ENCODE measurements at regions not wholly inside any gene's neighbourhood (a gene's known extent, or its start where the extent isn't known, plus 50 kb on each side); places are given as distances from the start of the nearest gene placed in this dataset.
A peak's percentile ranks its signal among the peaks of the same experiment; 100 is the strongest.

GRCh38 chr6:56387621-56388414 lies 140.4 kb upstream of the COL21A1 start (continued):
- TF ChIP-seq NR2F1 (CRISPR knock-in tag; IDR thresholded peaks at IDR 0.05) (peak in 1 of 2 experiments; percentile 17; a peak in 1 of 4 replicates), TEAD2 (CRISPR knock-in tag; IDR thresholded peaks at IDR 0.05) (0 out of 2 replicates have a peak, but pooled peaks have one; percentile 32), ZNF569 (CRISPR knock-in tag; IDR thresholded peaks at IDR 0.05; ENCODE audit: borderline replicate concordance) (no peak), ZNF501 (CRISPR knock-in tag; IDR thresholded peaks at IDR 0.05) (peak; percentile 70; the same call in 1 of the 2 replicates), FOXA3 (CRISPR knock-in tag; IDR thresholded peaks at IDR 0.05) (0 out of 2 replicates have a peak, but pooled peaks have one; percentile 19), HNF4G (IDR thresholded peaks at IDR 0.05; ENCODE audit: borderline replicate concordance, low read depth, low read length) (peak; percentile 76; the same call in 1 of the 2 replicates), HNF4G (CRISPR knock-in tag; IDR thresholded peaks at IDR 0.05; ENCODE audit: borderline replicate concordance, low read depth) (no peak; the same call in 1 of the 2 replicates), FOSL1 (CRISPR knock-in tag; IDR thresholded peaks at IDR 0.05; ENCODE audit: borderline replicate concordance) (peak; percentile 42; the same call in 1 of the 2 replicates), POGZ (CRISPR knock-in tag; IDR thresholded peaks at IDR 0.05) (peak; percentile 73; the same call in 1 of the 2 replicates), HMGXB4 (CRISPR knock-in tag; IDR thresholded peaks at IDR 0.05; ENCODE audit: borderline replicate concordance in 1 of 2, low read depth in 1 of 2) (peak in 1 of 2 experiments; percentile 16; a peak in 1 of 4 replicates), NR2F6 (IDR thresholded peaks at IDR 0.05) (peak; percentile 55; the same call in 1 of the 2 replicates), NR2F6 (CRISPR knock-in tag; IDR thresholded peaks at IDR 0.05) (peak; percentile 61), THYN1 (CRISPR knock-in tag; IDR thresholded peaks at IDR 0.05; ENCODE audit: borderline replicate concordance, low read depth) (no peak), PPARG (CRISPR knock-in tag; conservative IDR thresholded peaks at IDR 0.05) (0 out of 2 replicates have a peak, but pooled peaks have one; percentile 52), HOXA5 (CRISPR knock-in tag; IDR thresholded peaks at IDR 0.05) (peak; percentile 51; the same call in 1 of the 2 replicates), CBX1 (IDR thresholded peaks at IDR 0.05; ENCODE audit: low read depth) (no peak), ZNF839 (CRISPR knock-in tag; IDR thresholded peaks at IDR 0.05; ENCODE audit: borderline replicate concordance) (no peak), ZNF350 (CRISPR knock-in tag; IDR thresholded peaks at IDR 0.05; ENCODE audit: borderline replicate concordance, low read depth) (peak; percentile 73; the same call in 1 of the 2 replicates), ZBTB3 (CRISPR knock-in tag; IDR thresholded peaks at IDR 0.05; ENCODE audit: borderline replicate concordance, low read depth) (peak; percentile 22; the same call in 1 of the 2 replicates), ZNF775 (CRISPR knock-in tag; IDR thresholded peaks at IDR 0.05; ENCODE audit: borderline replicate concordance) (no peak), PBX2 (CRISPR knock-in tag; IDR thresholded peaks at IDR 0.05) (peak; percentile 61), ZNF670 (CRISPR knock-in tag; IDR thresholded peaks at IDR 0.05; ENCODE audit: borderline replicate concordance) (0 out of 2 replicates have a peak, but pooled peaks have one; percentile 19)
- TF ChIP-seq, protein P1, sequence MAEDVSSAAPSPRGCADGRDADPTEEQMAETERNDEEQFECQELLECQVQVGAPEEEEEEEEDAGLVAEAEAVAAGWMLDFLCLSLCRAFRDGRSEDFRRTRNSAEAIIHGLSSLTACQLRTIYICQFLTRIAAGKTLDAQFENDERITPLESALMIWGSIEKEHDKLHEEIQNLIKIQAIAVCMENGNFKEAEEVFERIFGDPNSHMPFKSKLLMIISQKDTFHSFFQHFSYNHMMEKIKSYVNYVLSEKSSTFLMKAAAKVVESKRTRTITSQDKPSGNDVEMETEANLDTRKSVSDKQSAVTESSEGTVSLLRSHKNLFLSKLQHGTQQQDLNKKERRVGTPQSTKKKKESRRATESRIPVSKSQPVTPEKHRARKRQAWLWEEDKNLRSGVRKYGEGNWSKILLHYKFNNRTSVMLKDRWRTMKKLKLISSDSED (CRISPR knock-in tag; IDR thresholded peaks at IDR 0.05) = no peak

Data from HepG2 (cell line).